ENCODE measurements at regions not wholly inside any gene's neighbourhood (a gene's known extent, or its start where the extent isn't known, plus 50 kb on each side); places are given as distances from the start of the nearest gene placed in this dataset.
"Not testable (repeated sequence)": the region's sequence is repeated elsewhere in the genome, so short reads cannot be mapped to it uniquely, and the experiment has no call there.

DNA sequence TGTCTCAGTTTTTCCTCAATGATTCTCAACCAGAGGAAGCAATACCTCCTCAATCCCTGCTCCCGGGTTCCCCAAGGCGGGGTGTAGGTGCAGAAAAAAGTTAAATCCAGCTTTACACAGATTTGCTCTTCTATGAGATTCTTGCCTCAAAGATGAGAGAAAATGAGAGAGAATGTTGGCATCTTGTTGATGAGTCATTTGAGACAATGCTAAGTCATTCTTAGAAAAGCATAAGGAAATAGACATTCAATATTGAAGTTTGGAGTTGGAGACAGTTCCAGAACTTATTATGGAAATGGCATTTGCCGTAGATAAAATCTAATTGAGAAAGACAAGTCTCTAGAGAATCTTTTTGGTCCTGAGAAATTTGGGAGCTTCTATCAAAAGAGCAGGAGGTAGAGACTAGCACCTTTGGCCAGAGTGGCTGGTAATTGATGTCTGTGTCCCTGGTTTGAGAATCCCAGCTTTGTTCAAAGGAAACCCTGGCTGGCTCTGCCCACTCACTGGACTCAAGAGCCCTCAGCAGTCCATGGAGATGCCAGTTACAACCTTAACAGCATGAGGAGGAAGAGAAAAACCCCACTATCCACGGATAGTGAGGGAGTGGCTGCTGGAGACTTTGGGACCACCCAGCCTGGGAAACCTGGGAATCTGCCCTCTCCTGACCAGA, 181.2 kb downstream of the FAM124B start:
- Mint-ChIP-seq H3K27me3 (peaks cover 7 to 33% of the 10 kb centered on the region in 2 donors), H3K27ac (no peak overlapping the region), H3K4me3 (no peak overlapping the region), H3K36me3 (no peaks in the 10 kb centered on the region), H3K9me3 (no peaks in the 10 kb centered on the region), H3K4me1 (no peaks in the 10 kb centered on the region)
- CTCF ChIA-PET: interaction anchor here in 1 of 2 donors (0.6 kb wide), 1 partner anchor 291 kb away, joined by 6 read pairs; no protein-coding TSS in a partner anchor
- Histone ChIP-seq H3K4me1 (ENCODE audit: control insufficient read depth in 1 of 2, extremely low read depth in 1 of 2, insufficient read depth in 2 of 2, low read length in 2 of 2) (no peaks in the 10 kb centered on the region), H3K36me3 (ENCODE audit: control insufficient read depth in 2 of 2, extremely low read depth in 1 of 2, insufficient read depth in 1 of 2, low read length in 1 of 2) (no peaks in the 10 kb centered on the region), H3K9me3 (no peaks in the 10 kb centered on the region), H3K27ac (ENCODE audit: low read length) (no peak overlapping the region), H3K27me3 (replicated peaks in 1 of 2; ENCODE audit: control insufficient read depth in 2 of 2, extremely low read depth in 1 of 2, insufficient read depth in 2 of 2, low read length in 1 of 2) (peaks cover 0 to 8% of the 10 kb centered on the region in 2 experiments), H3K4me3 (ENCODE audit: control insufficient read depth in 1 of 2, extremely low read depth in 1 of 2, low read length in 1 of 2) (no peak overlapping the region)
- WGBS (ENCODE audit: insufficient coverage): 50% methylated on average over 1 of the region's 4 CpGs
- ATAC-seq (replicated peaks in 1 of 4) (no peak), DNase-seq (no peak)
- POLR2A ChIA-PET: no interaction called here

DNA sequence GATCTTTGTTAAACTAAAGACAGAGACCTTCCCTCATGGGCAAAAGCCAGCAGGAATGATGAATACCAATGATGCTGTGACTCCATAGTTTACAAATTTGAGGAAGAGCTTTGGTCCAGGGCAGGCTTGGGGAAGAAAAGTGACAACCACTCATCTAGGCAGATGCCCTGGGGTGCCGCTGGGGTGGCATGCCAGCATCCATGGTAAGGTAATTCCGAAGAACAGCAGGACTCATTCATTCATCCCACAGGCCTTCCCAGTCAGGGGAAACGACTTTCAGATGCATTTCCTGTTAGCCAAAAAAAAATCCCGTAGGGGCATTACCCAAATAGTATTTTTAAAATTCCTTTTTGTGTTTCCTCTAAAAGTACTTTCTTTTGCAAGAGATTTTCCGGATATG, 180.7 kb upstream of the SERPINE2 start:
- H3K4me3 Mint-ChIP-seq: no peak overlapping the region
- Histone ChIP-seq H3K27me3 (replicated peaks in 1 of 2; ENCODE audit: control insufficient read depth in 2 of 2, extremely low read depth in 1 of 2, insufficient read depth in 2 of 2, low read length in 1 of 2) (peaks cover 0 to 8% of the 10 kb centered on the region in 2 experiments), H3K9me3 (no peaks in the 10 kb centered on the region), H3K4me1 (ENCODE audit: control insufficient read depth in 1 of 2, extremely low read depth in 1 of 2, insufficient read depth in 2 of 2, low read length in 2 of 2) (no peaks in the 10 kb centered on the region), H3K4me3 (ENCODE audit: control insufficient read depth in 1 of 2, extremely low read depth in 1 of 2, low read length in 1 of 2) (no peak overlapping the region), H3K27ac (ENCODE audit: low read length) (no peak overlapping the region), H3K36me3 (ENCODE audit: control insufficient read depth in 2 of 2, extremely low read depth in 1 of 2, insufficient read depth in 1 of 2, low read length in 1 of 2) (no peaks in the 10 kb centered on the region)
- no peaks in the 10 kb centered on the region for H3K9me3 Mint-ChIP-seq
- no peaks in the 10 kb centered on the region for H3K36me3 Mint-ChIP-seq
- ATAC-seq (replicated peaks in 1 of 4) (no peak), DNase-seq (no peak)
- WGBS (ENCODE audit: insufficient coverage): 80% methylated on average over 3 of the region's 5 CpGs
- CTCF ChIA-PET: no interaction called here
- POLR2A ChIA-PET: no interaction called here
- H3K27me3 Mint-ChIP-seq: peaks cover 2 to 34% of the 10 kb centered on the region in 2 donors
- no peaks in the 10 kb centered on the region for H3K4me1 Mint-ChIP-seq
- H3K27ac Mint-ChIP-seq: no peak overlapping the region

DNA sequence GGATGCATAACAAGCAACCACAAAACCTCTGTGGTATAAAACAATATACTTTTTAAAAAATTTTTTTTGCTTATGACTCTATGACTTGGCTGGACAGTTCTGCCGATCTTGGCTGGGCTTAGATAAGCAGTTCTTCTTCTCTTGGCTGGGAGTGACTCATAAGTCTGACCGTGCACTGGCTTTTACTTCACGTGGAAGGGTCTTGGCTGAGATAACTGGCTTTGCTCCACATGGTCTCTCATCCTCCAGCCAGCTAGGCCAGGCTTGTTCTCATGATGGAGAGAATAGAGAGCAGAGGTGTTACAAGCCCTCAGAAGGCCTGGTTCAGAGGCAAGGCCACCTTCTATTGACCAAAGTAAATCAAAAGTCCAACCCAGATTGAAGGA, 178.9 kb upstream of the SERPINE2 start:
- Histone ChIP-seq H3K27me3 (replicated peaks in 1 of 2; ENCODE audit: control insufficient read depth in 2 of 2, extremely low read depth in 1 of 2, insufficient read depth in 2 of 2, low read length in 1 of 2) (peaks cover 0 to 8% of the 10 kb centered on the region in 2 experiments), H3K27ac (ENCODE audit: low read length) (no peak overlapping the region), H3K36me3 (ENCODE audit: control insufficient read depth in 2 of 2, extremely low read depth in 1 of 2, insufficient read depth in 1 of 2, low read length in 1 of 2) (no peaks in the 10 kb centered on the region), H3K4me3 (ENCODE audit: control insufficient read depth in 1 of 2, extremely low read depth in 1 of 2, low read length in 1 of 2) (no peak overlapping the region), H3K4me1 (ENCODE audit: control insufficient read depth in 1 of 2, extremely low read depth in 1 of 2, insufficient read depth in 2 of 2, low read length in 2 of 2) (no peaks in the 10 kb centered on the region), H3K9me3 (no peaks in the 10 kb centered on the region)
- no peaks in the 10 kb centered on the region for H3K36me3 Mint-ChIP-seq
- ATAC-seq (replicated peaks in 1 of 4) (no peak), DNase-seq (no peak)
- WGBS (ENCODE audit: insufficient coverage): 40% methylated on average over 2 of the region's 3 CpGs
- CTCF ChIA-PET: no interaction called here
- H3K27me3 Mint-ChIP-seq: peaks cover 3 to 39% of the 10 kb centered on the region in 2 donors
- no peak overlapping the region for H3K4me3 Mint-ChIP-seq
- H3K9me3 Mint-ChIP-seq: no peaks in the 10 kb centered on the region
- POLR2A ChIA-PET: no interaction called here
- no peak overlapping the region for H3K27ac Mint-ChIP-seq
- H3K4me1 Mint-ChIP-seq: no peaks in the 10 kb centered on the region

DNA sequence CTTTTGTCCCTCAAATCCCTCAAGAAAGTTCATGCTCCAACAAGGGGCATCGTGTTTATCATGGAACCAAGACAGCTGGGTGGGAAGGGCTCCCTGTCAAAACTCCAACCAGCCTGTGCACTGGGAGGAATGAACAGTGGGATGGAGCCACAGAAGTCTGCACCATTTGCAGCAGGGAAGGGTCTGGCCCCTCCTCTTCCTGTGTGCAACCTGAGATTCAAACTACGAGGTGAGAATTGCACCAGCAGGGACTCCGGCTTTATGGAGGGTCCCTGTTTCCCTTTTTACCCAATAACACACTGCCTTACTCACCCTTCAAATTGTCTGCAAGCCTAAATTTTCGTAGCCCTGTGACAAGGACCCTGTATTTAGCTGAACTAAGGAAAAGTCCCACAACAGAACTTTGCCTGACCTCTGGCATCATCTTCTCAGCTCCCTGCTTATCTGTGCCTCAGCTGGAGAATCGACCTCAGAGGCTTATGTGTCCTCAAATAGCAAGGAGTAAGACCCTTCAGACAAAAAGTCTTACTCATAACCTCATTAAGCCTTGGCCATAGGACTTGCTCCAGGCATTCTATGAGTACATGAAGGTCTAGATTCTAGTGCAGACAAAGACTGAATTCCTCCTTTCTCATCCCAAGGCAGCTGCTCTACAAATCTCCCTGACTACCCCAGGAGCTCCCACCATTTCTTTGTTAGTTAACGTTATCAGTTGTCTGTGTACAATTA, 178.3 kb upstream of the SERPINE2 start:
- WGBS (ENCODE audit: insufficient coverage): 64% methylated on average over 2 of the region's 6 CpGs
- Mint-ChIP-seq H3K27me3 (peaks cover 3 to 34% of the 10 kb centered on the region in 2 donors), H3K4me1 (no peaks in the 10 kb centered on the region), H3K27ac (no peak overlapping the region), H3K36me3 (no peaks in the 10 kb centered on the region), H3K9me3 (no peaks in the 10 kb centered on the region), H3K4me3 (no peak overlapping the region)
- CTCF ChIA-PET: no interaction called here
- Histone ChIP-seq H3K4me1 (ENCODE audit: control insufficient read depth in 1 of 2, extremely low read depth in 1 of 2, insufficient read depth in 2 of 2, low read length in 2 of 2) (no peaks in the 10 kb centered on the region), H3K27ac (ENCODE audit: low read length) (no peak overlapping the region), H3K27me3 (replicated peaks in 1 of 2; ENCODE audit: control insufficient read depth in 2 of 2, extremely low read depth in 1 of 2, insufficient read depth in 2 of 2, low read length in 1 of 2) (peaks cover 0 to 8% of the 10 kb centered on the region in 2 experiments), H3K36me3 (ENCODE audit: control insufficient read depth in 2 of 2, extremely low read depth in 1 of 2, insufficient read depth in 1 of 2, low read length in 1 of 2) (no peaks in the 10 kb centered on the region), H3K4me3 (ENCODE audit: control insufficient read depth in 1 of 2, extremely low read depth in 1 of 2, low read length in 1 of 2) (no peak overlapping the region), H3K9me3 (no peaks in the 10 kb centered on the region)
- no peak for DNase-seq
- POLR2A ChIA-PET: no interaction called here
- ATAC-seq (replicated peaks in 1 of 4): no peak

DNA sequence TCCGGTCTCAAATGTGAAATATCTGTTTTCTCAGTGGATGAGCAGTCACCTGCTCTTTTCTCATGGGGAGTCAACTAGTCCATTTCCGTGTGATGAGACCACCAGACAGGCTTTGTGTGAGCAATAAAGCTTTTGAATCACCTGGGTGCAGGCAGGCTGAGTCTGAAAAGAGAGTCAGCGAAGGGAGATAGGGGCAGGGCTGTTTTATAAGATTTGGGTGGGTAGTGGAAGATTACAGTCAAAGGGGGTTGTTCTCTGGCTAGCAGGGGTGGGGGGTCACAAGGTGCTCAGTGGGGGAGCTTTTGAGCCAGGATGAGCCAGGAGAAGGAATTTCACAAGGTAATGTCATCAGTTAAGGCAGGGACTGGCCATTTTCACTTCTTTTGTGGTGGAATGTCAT, 176.5 kb upstream of the SERPINE2 start:
- H3K4me3 ChIP-seq (ENCODE audit: control insufficient read depth in 1 of 2, extremely low read depth in 1 of 2, low read length in 1 of 2); H3K36me3 Mint-ChIP-seq; H3K27ac ChIP-seq (ENCODE audit: low read length); H3K9me3 ChIP-seq; CTCF ChIA-PET; H3K4me1 Mint-ChIP-seq; POLR2A ChIA-PET; H3K27ac Mint-ChIP-seq; H3K4me3 Mint-ChIP-seq; ATAC-seq (replicated peaks in 1 of 4); H3K27me3 ChIP-seq (replicated peaks in 1 of 2; ENCODE audit: control insufficient read depth in 2 of 2, extremely low read depth in 1 of 2, insufficient read depth in 2 of 2, low read length in 1 of 2); DNase-seq; H3K4me1 ChIP-seq (ENCODE audit: control insufficient read depth in 1 of 2, extremely low read depth in 1 of 2, insufficient read depth in 2 of 2, low read length in 2 of 2); H3K36me3 ChIP-seq (ENCODE audit: control insufficient read depth in 2 of 2, extremely low read depth in 1 of 2, insufficient read depth in 1 of 2, low read length in 1 of 2); H3K9me3 Mint-ChIP-seq: not testable (repeated sequence)
- peaks cover 2 to 26% of the 10 kb centered on the region in 2 donors for H3K27me3 Mint-ChIP-seq
- WGBS (ENCODE audit: insufficient coverage): 78% methylated on average over 3 of the region's 3 CpGs

DNA sequence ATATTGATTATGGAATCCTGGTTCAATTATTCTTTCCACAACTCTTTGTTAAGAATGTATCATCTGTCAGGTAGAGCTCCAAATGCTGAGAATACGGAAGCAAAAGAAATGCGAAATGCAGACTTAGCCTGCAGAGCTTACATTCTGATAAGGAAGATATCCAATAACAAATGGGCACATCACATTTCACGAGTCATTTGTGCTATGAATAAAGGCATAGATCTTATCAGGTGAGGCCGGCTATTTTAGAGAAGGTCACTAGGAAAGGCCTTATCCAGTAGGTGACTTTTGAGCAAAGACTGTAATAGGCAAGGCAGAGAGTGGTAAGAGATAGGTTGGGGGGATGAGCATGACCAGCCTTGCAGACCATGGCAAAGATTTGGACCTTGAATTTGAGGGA, 174.3 kb upstream of the SERPINE2 start:
- no peak overlapping the region for H3K27ac Mint-ChIP-seq
- no peak overlapping the region for H3K4me3 Mint-ChIP-seq
- H3K27me3 Mint-ChIP-seq: peaks cover 2 to 24% of the 10 kb centered on the region in 2 donors
- Histone ChIP-seq H3K27me3 (replicated peaks in 1 of 2; ENCODE audit: control insufficient read depth in 2 of 2, extremely low read depth in 1 of 2, insufficient read depth in 2 of 2, low read length in 1 of 2) (no peaks in the 10 kb centered on the region), H3K36me3 (ENCODE audit: control insufficient read depth in 2 of 2, extremely low read depth in 1 of 2, insufficient read depth in 1 of 2, low read length in 1 of 2) (no peaks in the 10 kb centered on the region), H3K9me3 (no peaks in the 10 kb centered on the region), H3K4me3 (ENCODE audit: control insufficient read depth in 1 of 2, extremely low read depth in 1 of 2, low read length in 1 of 2) (no peak overlapping the region), H3K27ac (ENCODE audit: low read length) (no peak overlapping the region), H3K4me1 (ENCODE audit: control insufficient read depth in 1 of 2, extremely low read depth in 1 of 2, insufficient read depth in 2 of 2, low read length in 2 of 2) (no peaks in the 10 kb centered on the region)
- no peaks in the 10 kb centered on the region for H3K4me1 Mint-ChIP-seq
- CTCF ChIA-PET: no interaction called here
- POLR2A ChIA-PET: no interaction called here
- no peaks in the 10 kb centered on the region for H3K9me3 Mint-ChIP-seq
- DNase-seq (no peak), ATAC-seq (replicated peaks in 1 of 4) (no peak)
- H3K36me3 Mint-ChIP-seq: no peaks in the 10 kb centered on the region
- WGBS (ENCODE audit: insufficient coverage): 67% methylated on average over 2 of the region's 4 CpGs

Measured in T-cell (primary cell).